Mucosa of descending colon (tissue), 3 donors: ENCODE measurements at regions not wholly inside any gene's neighbourhood (a gene's known extent, or its start where the extent isn't known, plus 50 kb on each side); places are given as distances from the start of the nearest gene placed in this dataset.

ENCODE experiments used
- ATAC-seq: fragments of 200-7000 bp; cut with Tn5 transposase; one replicate; pipeline ENCODE4 v1.9.1; 2020; ENCODE audit warnings: mild to moderate bottlenecking, moderate library complexity
- DNase-seq, 3 donors: peaks; one replicate each; pipeline ENCODE4 v3.0.0-alpha.2; 2020
- H3K36me3 ChIP-seq: fragments of 200-600 bp; one replicate; pipeline ENCODE4 v1.8.0; 2021; ENCODE audit warnings: low read depth, mild to moderate bottlenecking
- H3K4me1 ChIP-seq: fragments of 200-600 bp; one replicate; pipeline ENCODE4 v1.8.0; 2021; ENCODE audit warnings: low read depth, mild to moderate bottlenecking
- H3K4me3 ChIP-seq: fragments of 200-600 bp; one replicate; pipeline ENCODE4 v1.8.0; 2021; ENCODE audit warnings: mild to moderate bottlenecking
- H3K9me3 ChIP-seq: fragments of 200-600 bp; one replicate; pipeline ENCODE4 v1.8.0; 2021; ENCODE audit warnings: mild to moderate bottlenecking
- CTCF ChIP-seq: fragments of 200-600 bp; IDR thresholded peaks from one replicate; pipeline ENCODE4 v1.8.0; 2022; ENCODE audit warnings: antibody characterized with exemption, mild to moderate bottlenecking
- intact Hi-C, 2 donors: fragments of 100-400 bp; cut with DNase I in 1 of 2; cut with micrococcal nuclease in 1 of 2; formaldehyde crosslinking; loops; one replicate each; pipeline versions ENCODE4 v1.11.0 to v1.11.1; 2022; cut with DNase I, micrococcal nuclease
- donor health status: DM: no; HTN: no; CAD: no; lungs with moderate emphysema.
- donor health status: DM: no; HTN: no; CAD: no.
- donor health status: DM: no; HTN: yes; CAD: no.

GRCh38 chr2:138279871-138280270 is 221.7 kb upstream of the SPOPL start:
- no peak overlapping the region for H3K4me3 ChIP-seq
- no peak for TF ChIP-seq CTCF
- DNase-seq = no peak

DNA sequence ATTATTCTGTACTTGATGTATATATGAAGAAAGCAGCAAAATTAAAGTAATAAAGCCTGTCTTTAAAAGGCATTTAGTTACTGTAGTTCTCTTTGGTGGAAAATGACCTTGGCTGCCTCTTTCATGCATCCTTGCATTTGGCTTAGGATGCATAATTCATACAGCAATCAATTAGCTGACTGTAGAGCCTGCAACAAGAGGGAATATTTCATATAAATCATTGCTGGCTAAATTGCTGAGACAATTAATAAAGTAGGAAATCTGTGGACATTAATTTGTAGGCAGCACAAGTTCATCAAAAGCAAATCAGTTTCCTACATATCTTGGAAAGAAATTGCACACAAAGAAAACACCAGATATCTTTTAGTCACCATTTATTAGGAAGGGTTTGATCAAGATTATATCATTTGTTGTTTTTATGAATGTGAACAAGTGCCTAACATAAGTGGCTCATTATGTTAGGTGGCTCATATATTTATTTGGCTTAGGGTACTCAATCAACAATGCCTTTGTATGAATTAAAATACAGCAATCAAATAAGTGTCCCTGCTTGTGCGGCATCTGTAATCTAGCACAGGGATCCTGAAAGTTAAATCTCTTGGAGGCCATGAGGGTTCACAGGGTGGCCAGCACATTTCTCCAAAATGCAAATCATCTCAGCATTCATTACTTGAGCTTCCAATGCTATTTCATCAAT is 220.4 kb upstream of the SPOPL start:
- no peaks in the 10 kb centered on the region for H3K36me3 ChIP-seq
- no peak for ATAC-seq
- H3K4me1 ChIP-seq = peaks cover 6% of the 10 kb centered on the region
- intact Hi-C loops = no loop called here
- TF ChIP-seq CTCF = no peak
- no peak overlapping the region for H3K4me3 ChIP-seq
- H3K9me3 ChIP-seq = no peaks in the 10 kb centered on the region
- no peak for DNase-seq

More at GRCh38 chr2:138279871-138280270, 221.7 kb upstream of the SPOPL start:
- intact Hi-C loops = no loop called here
- H3K4me1 ChIP-seq = peaks cover 11% of the 10 kb centered on the region
- no peaks in the 10 kb centered on the region for H3K36me3 ChIP-seq
- no peaks in the 10 kb centered on the region for H3K9me3 ChIP-seq
- ATAC-seq = no peak

- TF ChIP-seq CTCF = no peak
- H3K4me1 ChIP-seq = peaks cover 2% of the 10 kb centered on the region
Measured at GRCh38 chr2:138282014-138282672, 219.4 kb upstream of the SPOPL start.

DNA sequence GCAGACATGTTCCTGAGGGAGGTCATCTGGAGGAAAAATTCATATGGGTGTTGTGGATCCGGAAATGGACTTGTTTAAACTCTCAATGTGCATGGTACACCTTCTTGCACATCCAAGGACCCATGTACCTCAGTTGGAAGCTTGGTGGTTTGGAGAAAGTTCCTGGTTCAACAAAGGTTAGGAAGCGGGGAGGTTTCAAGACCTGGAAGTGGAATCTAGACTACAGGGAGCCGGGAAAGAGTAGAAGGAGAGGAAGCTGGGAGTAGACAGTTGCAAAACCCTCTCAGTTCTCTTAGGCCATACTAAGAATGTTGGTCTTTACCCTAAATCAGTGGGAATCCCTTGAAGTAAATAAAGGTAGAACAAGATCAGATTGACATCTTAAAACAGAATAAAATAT is 209.8 kb upstream of the SPOPL start:
- peak; percentile 31 for ATAC-seq
- Histone ChIP-seq H3K9me3 (no peaks in the 10 kb centered on the region), H3K4me3 (no peak overlapping the region), H3K4me1 (no peaks in the 10 kb centered on the region), H3K36me3 (no peaks in the 10 kb centered on the region)
- no peak for DNase-seq
- intact Hi-C loops = no loop called here
- TF ChIP-seq CTCF = no peak

More at GRCh38 chr2:138282014-138282672, 219.4 kb upstream of the SPOPL start:
- H3K36me3 ChIP-seq = no peaks in the 10 kb centered on the region
- no peak for ATAC-seq
- no peak overlapping the region for H3K4me3 ChIP-seq
- no peak for DNase-seq
- intact Hi-C loops = no loop called here
- no peaks in the 10 kb centered on the region for H3K9me3 ChIP-seq

DNA sequence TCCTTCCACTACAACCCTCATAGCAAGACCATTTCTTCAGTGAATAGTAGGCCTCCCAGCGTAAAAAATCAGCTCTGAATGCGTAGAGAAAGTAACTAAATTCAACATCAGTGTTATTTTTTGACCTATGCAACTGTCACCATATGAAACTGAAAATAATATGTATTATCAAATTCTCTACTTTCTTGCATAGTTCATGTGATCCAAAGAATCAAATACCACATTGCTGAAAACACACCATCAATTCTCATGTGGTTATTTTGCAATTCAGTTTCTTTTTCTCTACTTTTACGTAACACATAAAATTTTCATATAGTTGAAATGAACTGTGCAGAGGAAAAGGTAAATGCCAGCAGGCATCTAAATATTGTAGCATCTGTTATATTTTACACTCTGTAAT is 208.5 kb upstream of the SPOPL start:
- Histone ChIP-seq H3K4me3 (no peak overlapping the region), H3K9me3 (no peaks in the 10 kb centered on the region), H3K4me1 (no peaks in the 10 kb centered on the region), H3K36me3 (no peaks in the 10 kb centered on the region)
- ATAC-seq = no peak
- no peak for DNase-seq
- no peak for TF ChIP-seq CTCF
- intact Hi-C loops = no loop called here
